CD4-positive, alpha-beta T cell treated with Interferon gamma for 1 hour (primary cell): ENCODE measurements at regions not wholly inside any gene's neighbourhood (a gene's known extent, or its start where the extent isn't known, plus 50 kb on each side); places are given as distances from the start of the nearest gene placed in this dataset.
"Not testable (repeated sequence)": the region's sequence is repeated elsewhere in the genome, so short reads cannot be mapped to it uniquely, and the experiment has no call there.

Experiments
- DNase-seq: peaks from one replicate; pipeline ENCODE4 v3.0.0-alpha.2; 2020

DNA sequence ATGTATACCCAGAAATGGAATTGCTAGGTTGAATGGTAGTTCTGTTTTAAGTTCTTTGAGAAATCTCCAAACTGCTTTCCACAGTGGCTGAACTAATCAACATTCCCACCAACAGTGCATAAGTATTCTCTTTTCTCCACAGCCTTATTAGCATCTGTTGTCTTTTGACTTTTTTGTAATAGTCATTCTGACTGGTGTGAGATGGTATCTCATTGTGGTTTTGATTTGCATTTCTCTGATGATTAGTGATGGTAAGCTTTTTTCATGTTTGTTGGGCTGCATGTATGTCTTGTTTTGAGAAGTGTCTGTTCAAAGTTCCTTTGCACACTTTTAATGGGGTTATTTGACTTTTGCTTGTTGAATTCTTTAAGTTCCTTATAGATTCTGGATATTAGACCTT lies 52.4 kb upstream of the EHHADH start:
- DNase-seq = not testable (repeated sequence)

DNA sequence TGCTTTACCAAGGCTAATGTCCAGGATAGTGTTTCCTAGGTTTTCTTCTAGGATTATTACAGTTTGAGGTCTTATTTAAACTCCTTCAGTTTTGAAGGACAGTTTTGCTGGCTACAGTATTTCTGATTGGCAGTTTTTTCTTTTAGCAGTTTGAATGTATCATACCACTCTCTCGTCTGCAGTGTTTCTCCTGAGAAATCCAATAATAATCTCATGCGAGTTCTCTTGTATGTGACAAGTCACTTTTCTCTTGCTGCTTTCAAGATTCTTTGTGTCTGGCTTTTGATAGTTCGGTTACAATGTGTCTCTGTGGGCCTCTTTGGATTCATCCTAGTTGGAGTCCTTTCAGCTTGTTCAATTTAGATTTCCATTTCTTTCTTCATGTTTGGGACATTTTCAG lies 53.0 kb upstream of the EHHADH start:
- no peak for DNase-seq

DNA sequence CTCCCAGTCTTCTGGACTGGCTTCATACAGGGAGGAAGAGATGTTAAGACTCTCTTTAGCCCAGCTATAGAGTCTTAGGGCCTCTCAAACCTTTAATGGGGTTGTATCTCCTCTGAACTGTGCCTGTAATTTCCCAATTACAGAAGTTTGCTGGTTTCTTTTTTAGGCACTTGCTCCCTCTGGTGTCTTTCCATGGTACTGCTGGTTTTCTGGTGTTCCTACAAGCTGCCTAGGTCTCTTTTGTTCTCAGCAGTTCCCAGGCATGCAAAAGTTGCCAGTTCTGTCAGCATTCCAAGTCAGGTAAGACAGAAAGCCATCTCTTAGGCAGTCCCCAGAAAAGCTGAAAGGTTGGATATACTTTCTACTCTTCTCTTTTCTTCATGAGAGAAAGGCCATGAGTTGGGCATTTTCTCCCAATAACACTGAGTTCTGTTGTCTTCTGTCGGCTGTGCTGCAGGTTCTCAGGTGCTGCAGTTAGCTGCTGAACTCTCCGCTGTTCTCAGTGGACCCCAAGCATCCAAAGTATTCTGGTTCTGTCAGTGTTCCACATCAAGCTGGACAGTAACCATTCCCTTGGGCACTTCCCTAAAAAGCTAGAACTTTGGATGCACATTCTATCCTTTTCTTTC lies 54.4 kb upstream of the EHHADH start:
- DNase-seq = peak; percentile 22

DNA sequence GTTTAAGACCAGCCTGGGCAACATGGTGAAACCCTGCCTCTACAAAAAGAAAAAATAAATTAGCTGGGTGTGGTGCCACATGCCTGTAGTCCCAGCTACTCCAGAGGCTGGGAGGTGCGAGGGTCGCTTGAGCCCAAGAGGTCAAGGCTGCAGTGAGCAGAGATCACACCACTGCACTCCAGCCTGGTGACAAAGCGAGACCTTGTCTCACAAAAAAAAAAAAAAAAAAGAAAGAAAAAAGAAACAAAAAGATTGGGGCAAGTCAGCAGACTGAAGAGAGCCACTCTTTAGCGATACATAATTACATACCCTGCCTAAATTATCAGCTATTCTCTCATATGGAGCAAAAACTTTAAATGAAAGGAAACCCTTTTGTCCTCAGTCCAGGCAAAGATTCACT lies 53.6 kb upstream of the MAP3K13 start:
- no peak for DNase-seq

DNA sequence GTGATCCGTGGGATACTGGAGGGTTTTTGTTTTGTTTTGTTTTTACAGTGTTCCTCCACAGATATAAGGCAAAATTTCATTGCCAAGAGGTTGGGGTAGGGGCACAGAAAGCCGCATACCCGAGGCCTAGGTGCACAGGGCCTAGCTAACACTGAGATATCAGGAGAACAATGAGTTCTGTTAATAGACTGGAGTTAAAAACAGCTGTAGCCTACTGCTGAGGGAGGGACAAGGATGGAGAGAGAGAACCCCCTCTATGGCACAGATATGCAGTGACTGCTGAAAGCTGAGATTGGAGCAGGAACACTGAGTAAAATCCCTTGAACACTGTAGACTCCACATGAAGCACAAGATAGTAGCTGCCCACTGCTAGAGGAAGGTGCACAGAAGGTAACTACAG lies 53.1 kb upstream of the MAP3K13 start:
- DNase-seq = no peak

DNA sequence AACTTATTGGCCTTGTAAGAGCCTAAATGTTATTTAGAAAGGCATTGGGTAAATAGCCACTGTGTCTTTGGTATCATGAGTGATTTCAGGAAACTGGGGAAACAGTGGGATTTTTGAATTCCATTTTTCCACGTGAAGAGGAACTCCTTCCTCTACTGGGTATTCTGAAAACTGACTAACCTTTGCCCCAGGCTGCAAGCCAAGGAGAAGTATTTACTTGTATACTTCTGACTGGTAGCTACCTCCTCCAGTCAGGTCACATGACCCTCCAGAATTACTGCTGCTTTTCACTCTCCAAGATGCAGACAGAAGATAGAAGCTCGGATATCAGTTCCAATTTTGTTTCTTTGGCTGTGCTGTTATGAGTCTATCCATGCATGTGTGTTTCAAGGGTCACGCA lies 50.9 kb upstream of the MAP3K13 start:
- no peak for DNase-seq
